ENCODE measurements at regions not wholly inside any gene's neighbourhood (a gene's known extent, or its start where the extent isn't known, plus 50 kb on each side); places are given as distances from the start of the nearest gene placed in this dataset.

DNA sequence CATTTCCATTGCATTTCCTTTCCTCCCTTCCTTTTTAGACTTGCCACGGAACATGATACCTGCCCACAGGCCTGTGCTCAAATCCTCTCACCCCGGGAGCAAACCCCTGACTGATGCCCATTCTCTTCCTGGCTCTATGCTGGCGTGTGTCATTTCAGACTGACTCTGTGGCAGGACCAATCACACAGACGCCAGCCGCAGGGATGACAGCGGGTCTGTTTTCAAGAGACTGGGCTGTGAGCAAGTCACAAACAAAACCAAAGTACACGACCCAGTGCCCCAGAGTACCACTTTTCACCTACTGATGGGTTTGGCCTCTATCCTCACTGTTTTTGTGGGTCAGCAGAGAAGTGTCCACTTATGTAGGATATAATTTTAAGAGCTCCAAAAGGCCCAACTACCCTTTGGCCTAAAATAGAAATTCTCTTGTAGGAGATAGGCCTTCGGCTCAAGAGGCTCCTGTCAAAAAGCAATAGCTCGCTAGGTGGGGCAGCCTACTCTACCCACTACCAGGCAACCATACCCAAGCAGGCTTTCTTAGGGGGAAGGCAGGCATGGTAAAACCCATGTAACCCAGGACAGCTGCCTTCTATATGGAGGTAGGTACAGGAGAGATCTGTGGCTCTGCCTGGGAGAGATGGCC is 215.7 kb downstream of the CDC5L start:
- DNase-seq = no peak
- TF ChIP-seq POLR2A (IDR thresholded peaks at IDR 0.05) (no peak), CTCF (IDR thresholded peaks at IDR 0.05) (no peak)
- Histone ChIP-seq H3K4me1 (no peaks in the 10 kb centered on the region), H3K27me3 (no peaks in the 10 kb centered on the region), H3K9me3 (no peaks in the 10 kb centered on the region), H3K27ac (no peak overlapping the region), H3K4me3 (replicated peaks in 1 of 3) (no peak overlapping the region), H3K36me3 (no peaks in the 10 kb centered on the region)
- intact Hi-C loops (cut with DNase I) = no loop called here
- WGBS, 2 donors = 75 to 77% methylated on average over 9 of the region's 9 CpGs

DNA sequence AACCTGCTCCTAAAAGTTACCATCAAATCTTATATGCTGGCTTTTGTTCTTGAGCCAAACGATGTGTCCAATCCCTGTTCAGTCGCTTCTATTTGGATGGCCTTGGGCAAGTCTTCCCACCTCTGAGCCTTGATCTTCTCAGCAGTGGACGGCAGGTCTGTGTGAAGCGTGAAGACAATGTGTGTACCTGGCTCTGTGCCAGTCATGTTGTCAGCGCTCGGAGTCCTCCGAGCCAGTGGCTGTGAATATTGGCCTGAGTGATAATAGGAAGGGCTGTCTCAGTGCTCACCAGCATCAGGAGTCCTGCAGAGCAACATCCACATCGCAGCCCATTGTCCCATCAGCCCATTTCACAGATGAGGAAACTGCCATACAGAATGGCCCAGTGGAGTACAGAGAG is 219.0 kb downstream of the CDC5L start:
- Histone ChIP-seq H3K27ac (no peak overlapping the region), H3K36me3 (no peaks in the 10 kb centered on the region), H3K27me3 (no peaks in the 10 kb centered on the region), H3K9me3 (no peaks in the 10 kb centered on the region), H3K4me3 (replicated peaks in 1 of 3) (no peak overlapping the region), H3K4me1 (no peaks in the 10 kb centered on the region)
- no peak for TF ChIP-seq POLR2A (IDR thresholded peaks at IDR 0.05)
- no peak for TF ChIP-seq CTCF (IDR thresholded peaks at IDR 0.05)
- intact Hi-C loops (cut with DNase I) = no loop called here
- 65 to 81% methylated on average over 8 of the region's 8 CpGs for WGBS, 2 donors
- DNase-seq = no peak

- Histone ChIP-seq H3K27ac (no peak overlapping the region), H3K4me3 (replicated peaks in 1 of 3) (no peak overlapping the region), H3K27me3 (no peaks in the 10 kb centered on the region), H3K4me1 (no peaks in the 10 kb centered on the region), H3K9me3 (no peaks in the 10 kb centered on the region), H3K36me3 (no peaks in the 10 kb centered on the region)
- 72 to 80% methylated on average over 6 of the region's 6 CpGs for WGBS, 2 donors
- TF ChIP-seq CTCF (IDR thresholded peaks at IDR 0.05) = no peak
- intact Hi-C loops (cut with DNase I) = no loop called here
- no peak for DNase-seq
Observed at GRCh38 chr6:44606976-44607375, 219.5 kb downstream of the CDC5L start.

- DNase-seq = no peak
- Histone ChIP-seq H3K4me3 (replicated peaks in 1 of 3) (no peak overlapping the region), H3K27me3 (no peaks in the 10 kb centered on the region), H3K9me3 (no peaks in the 10 kb centered on the region), H3K4me1 (no peaks in the 10 kb centered on the region), H3K36me3 (no peaks in the 10 kb centered on the region), H3K27ac (no peak overlapping the region)
- WGBS, 2 donors = 74 to 91% methylated on average over 4 of the region's 4 CpGs
- no peak for TF ChIP-seq CTCF (IDR thresholded peaks at IDR 0.05)
- TF ChIP-seq POLR2A (IDR thresholded peaks at IDR 0.05) = no peak
- intact Hi-C loops (cut with DNase I) = no loop called here
Observed at GRCh38 chr6:44608175-44608574, 220.7 kb downstream of the CDC5L start.

DNA sequence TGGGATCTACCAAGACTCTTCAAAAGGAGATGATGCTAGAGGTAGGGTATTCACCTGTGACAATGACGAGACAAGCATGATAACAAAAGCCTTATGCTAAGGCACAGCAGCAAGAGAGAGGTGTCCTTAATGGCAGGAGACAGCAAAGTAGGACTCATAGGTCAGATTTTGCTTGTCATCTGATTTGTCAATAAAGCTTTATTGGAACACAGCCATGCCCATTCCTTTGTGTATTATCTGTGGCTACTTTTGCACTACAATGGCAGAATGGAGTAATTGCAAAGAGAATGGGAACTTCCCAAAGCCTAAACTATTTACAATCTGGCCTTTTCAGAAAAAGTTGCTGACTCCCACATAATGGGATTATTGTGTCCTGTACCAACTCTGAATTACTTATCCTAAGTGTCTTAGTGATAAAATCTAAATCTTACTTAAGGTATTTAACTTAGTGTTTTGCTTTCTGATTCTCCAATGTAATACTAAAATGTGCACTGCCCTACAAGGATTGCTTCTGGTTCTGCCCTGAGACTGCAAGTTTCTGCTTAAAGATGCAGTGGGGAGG is 221.6 kb downstream of the CDC5L start:
- no peak overlapping the region for H3K27ac ChIP-seq
- no peak for DNase-seq
- no peaks in the 10 kb centered on the region for H3K36me3 ChIP-seq
- 96 to 100% methylated on average over 1 of the region's 1 CpG for WGBS, 2 donors
- H3K4me3 ChIP-seq (replicated peaks in 1 of 3) = no peak overlapping the region
- no peaks in the 10 kb centered on the region for H3K4me1 ChIP-seq
- intact Hi-C loops (cut with DNase I) = no loop called here
- no peaks in the 10 kb centered on the region for H3K9me3 ChIP-seq
- no peak for TF ChIP-seq CTCF (IDR thresholded peaks at IDR 0.05)
- TF ChIP-seq POLR2A (IDR thresholded peaks at IDR 0.05) = no peak
- H3K27me3 ChIP-seq = no peaks in the 10 kb centered on the region
